ENCODE measurements at regions not wholly inside any gene's neighbourhood (a gene's known extent, or its start where the extent isn't known, plus 50 kb on each side); places are given as distances from the start of the nearest gene placed in this dataset.
"Not testable (repeated sequence)": the region's sequence is repeated elsewhere in the genome, so short reads cannot be mapped to it uniquely, and the experiment has no call there.

DNA sequence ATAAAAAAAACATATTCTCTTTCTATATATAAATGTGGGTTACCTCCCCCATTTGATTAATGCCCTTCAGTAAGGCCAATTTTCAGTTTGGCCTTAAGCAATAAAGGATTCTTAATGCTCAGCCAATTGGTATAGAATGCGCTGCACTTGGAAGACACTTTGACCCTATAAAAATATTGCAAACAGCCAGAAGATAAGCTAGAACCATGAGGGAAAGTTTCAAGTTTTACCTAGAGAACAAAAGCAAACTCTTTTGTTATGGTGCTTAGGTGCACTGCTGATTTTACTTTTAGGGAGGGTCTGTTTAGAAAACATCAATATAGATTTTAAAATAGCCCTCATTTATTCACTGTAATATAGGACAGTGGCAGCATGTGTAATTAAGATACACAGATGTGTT, 251.6 kb upstream of the SLC16A7 start:
- no peak for ATAC-seq

DNA sequence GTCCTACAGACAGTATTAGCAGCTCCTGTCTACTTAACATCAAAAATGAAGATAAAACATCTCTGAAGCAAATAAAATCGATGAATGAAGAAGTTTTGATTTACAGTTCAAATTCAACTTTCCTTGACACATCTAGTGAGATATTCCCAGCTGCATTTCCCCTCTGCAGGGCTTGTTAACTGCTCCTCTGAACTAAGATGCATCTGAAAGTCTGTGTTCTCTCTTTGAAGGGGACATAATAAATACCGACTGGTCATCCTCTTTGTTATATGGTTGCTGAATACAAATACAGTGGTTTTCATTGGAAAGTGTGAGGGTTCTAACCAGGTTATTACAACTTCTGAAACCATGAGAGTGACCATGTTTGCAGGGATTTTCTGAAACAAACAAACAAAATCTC, 266.4 kb upstream of the SLC16A7 start:
- no peak for ATAC-seq

DNA sequence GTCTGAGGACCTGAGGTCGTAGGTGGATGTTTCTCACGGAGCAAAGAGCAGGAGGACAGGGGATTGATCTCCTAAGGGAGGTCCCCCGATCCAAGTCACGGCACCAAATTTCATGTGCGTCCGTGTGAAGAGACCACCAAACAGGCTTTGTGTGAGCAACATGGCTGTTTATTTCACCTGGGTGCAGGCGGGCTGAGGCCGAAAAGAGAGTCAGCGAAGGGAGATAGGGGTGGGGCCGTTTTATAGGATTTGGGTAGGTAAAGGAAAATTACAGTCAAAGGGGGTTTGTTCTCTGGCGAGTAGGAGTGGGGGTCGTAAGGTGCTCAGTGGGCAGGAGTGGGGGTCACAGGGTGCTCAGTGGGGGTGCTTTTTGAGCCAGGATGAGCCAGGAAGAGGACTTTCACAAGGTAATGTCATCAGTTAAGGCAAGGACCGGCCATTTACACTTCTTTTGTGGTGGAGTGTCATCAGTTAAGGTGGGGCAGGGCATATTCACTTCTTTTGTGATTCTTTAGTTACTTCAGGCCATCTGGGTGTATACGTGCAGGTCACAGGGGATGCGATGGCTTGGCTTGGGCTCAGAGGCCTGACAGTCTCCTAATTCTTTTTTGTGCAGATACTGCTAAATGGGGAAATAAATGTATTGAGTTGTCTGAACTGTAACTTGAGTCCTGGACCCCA, 267.3 kb upstream of the SLC16A7 start:
- ATAC-seq: not testable (repeated sequence)

DNA sequence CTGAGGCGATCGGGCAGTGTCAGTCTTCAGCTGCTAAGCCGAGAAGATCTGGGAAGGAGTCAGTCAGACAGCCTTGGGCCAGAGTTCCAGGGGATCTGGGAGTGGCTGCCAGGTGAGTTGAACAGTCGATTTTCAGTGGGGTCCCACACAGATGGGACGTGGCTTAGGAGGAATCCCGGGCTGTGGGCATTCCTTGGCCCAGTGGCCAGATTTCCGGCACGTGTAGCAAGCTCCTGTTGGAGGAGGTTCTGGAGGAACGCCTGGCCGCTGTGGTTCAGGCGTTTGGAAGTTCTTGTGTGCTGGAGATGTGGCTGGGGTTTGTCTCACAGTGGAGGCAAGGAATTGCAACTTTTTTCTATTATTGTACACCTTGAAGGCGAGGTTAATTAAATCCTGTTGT, 269.4 kb upstream of the SLC16A7 start:
- not testable (repeated sequence) for ATAC-seq

DNA sequence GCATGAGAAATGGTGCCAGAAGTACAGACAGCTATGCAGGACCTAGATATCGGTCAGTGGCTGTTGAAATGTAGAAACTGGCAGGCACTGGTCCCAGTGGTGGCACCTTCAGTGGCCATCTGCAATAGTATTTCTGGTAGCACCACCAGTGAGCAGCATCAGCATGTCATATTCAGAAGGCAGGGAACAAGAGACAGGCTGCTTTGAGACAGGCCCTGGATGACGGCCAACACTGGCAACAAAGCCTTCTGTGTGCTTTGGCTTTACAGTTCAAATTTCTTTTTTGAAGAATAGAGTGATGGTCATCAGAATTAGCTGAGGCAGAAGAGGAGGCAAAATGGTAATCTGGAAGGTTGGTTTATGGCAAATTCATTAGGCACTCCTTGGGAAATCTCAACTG, 273.4 kb upstream of the SLC16A7 start:
- ATAC-seq: no peak

DNA sequence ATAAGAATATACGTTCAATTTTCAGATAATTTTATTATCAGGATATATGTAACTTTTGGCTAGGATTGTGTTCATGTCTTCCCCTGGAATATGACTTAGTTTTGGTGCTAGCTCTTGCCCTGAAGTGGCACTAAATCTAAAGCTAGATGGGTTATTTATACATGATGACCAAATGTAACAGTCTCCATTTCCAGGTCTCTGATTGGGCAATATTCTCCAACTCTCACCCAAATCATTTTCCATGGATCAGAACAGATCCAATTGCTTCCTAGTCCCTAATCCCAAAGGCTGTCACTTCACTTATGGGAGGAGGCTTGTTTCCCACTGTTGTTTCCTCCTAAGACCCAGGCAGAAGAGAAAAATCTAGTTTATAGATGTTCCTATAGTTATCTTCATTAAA, 274.6 kb upstream of the SLC16A7 start:
- ATAC-seq: no peak

DNA sequence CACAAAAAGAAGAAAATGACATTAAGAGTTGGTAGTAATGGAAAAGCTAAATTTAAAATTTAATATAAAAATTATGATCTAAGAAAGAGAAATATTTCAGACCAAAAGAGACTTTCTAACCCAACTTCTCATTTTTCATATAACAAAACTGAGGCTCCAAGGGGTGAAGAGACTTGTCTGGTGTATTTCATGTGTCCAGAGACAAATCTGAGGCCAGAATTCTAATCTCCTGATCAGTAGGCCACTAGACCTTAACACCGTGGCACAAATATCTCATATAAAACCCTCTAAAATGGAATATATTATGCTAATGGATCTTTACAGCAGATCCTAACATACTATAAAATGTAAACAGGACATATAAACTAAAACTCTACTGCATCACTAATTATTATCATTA, 275.7 kb upstream of the SLC16A7 start:
- ATAC-seq: no peak

DNA sequence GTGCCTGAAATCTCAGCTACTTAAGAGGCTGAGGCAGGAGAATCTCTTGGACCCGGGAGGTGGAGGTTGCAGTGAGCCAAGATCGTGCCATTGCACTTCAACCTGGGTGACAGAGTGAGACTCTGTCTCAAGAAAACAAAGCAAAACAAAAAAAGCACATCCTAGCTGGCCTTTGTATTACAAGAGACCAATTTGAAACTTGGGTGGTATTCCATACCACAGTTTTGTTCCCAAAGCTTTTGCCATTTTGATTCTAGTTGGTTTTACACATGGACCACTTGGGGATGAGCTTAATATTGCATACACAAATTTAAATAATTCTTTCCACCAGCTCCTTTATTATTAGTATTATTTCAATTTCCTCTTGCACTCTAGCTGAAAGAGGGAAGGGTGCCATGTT, 276.9 kb upstream of the SLC16A7 start:
- ATAC-seq: no peak

DNA sequence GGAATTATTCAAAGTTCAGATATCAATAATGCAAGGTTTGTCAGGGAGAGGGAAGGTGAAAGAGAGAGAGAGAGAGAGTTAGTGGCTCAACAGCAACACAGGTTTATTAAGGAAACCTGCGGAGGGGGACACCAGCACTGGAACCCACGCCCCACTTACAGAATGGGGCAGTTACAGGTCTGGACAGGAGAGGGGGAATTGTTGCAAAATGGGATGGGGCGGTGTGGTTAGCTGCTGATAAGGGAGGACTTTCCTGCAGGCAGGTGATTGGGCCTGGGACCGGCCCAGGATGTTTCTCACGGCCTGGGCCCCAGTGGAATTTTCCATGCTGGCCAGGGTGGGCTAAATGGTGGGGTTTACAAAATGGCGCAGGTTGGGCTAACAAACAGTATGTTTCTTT, 278.2 kb upstream of the SLC16A7 start:
- ATAC-seq: no peak

DNA sequence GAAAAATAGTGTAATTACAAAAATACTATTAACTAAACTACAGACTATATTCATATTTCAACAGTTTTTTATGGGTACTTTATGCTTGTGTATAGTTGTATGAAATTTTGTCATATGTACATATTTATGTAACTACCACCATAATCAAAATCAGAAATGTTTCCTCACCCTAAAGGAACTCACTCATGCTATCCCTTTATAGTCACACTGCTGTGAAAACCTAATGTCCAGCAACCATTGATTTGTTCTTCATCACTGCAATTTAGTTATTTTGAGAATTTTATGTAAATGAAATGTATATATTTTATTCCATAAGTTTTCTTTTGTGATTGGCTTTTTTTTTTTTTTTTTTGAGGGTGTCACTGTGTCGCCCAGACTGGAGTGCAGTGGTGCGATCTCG, 278.9 kb upstream of the SLC16A7 start:
- ATAC-seq: no peak

DNA sequence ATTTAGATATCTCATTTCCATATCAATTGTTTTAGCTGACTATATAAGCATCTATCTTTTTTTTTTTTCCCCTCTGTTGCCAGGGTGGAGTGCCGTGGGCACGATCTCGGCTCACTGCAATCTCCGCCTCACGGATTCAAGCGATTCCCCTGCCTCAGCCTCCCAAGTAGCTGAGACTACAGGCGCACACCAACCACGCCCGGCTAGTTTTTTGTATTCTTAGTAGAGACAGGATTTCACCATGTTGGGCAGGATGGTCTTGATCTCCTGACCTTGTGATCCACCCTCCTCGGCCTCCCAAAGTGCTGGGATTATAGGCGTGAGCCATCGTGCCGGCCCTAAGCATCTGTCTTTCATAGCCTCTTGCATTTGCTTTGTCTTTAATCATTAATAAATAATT, 279.5 kb upstream of the SLC16A7 start:
- not testable (repeated sequence) for ATAC-seq

DNA sequence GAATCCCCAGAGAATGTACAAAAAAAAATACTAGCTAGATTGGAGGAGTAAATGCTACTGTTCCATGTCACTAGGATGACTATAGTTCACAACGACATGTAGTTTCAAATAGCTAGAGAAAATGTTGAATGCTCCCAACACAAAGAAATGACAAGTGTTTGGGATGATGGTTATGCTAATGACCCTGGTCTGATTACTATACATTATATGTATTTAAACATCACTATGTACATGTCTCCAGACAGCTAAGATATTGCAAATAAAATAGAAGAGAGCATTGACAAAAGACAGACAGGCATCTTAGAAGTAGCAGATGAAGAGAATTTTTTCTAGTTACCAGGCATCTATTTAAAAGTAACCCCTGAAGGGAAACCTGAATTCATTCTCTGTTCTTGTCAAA, 281.6 kb upstream of the SLC16A7 start:
- ATAC-seq: no peak

DNA sequence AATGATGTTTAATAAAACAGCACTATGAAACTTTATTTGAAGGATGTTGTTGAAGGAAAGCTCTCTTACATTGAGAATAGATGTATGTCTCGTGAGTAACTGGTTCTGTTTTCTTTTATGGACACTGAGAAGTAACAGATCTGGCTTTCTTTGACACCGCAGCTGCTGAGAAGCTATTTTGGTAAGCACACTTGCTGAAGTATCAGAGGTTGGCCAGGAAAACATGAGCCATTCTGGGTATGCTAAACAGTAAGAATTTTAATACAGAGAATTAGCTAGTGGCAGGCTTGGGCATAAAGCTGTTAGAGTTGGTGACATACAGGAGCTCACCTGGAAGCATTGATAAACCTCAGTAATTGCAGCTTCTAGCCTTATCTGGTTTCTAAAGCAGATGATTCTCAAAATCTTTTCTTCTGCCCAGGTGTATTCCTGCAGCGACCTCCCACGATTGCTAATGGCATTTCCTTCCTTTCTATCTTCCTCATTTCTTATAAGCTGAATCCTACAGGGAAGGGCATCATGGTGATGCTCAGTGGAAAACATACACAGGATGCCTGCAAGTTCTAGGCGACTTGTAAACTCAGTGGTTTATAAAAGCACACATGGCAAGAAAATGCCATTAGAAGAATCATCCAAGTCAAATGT, 291.6 kb upstream of the SLC16A7 start:
- no peak for ATAC-seq

DNA sequence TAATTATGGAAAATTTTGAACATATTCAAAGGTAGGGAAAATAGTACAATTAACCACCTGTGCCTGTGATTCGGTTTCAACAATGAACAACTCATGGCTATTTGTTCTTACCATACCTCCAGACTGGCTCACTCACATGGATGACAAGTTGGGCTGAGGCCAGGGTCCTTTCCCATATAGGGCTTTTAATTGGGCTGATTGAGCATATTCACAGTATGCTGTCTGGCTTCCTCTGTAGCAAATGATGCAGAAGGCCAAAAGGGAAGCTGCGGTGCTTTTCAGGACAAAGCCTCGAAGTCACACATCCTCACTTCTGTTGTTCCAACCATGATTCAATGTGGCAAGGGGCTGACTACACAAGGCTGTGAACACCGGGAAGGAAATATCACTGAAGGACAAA, 297.5 kb upstream of the SLC16A7 start:
- no peak for ATAC-seq

DNA sequence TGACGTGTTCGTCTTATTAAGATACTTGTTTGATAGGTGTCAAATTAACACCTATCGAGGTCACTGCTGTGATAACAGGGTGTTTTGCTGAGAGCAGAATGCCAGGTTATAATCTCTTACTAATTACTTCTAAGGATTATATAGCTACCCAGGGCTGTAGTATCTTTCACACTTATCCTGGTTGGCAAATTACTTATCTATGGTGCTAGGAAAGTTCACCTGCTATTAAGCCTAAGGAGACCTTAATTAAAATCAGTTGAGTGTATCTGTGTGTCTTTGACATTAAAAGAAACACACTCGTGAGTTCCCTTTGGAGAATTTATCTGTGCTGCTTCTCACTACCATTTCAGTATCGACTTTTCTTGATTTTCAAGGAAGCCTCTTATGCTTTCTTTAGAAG, 301.6 kb upstream of the SLC16A7 start:
- no peak for ATAC-seq

DNA sequence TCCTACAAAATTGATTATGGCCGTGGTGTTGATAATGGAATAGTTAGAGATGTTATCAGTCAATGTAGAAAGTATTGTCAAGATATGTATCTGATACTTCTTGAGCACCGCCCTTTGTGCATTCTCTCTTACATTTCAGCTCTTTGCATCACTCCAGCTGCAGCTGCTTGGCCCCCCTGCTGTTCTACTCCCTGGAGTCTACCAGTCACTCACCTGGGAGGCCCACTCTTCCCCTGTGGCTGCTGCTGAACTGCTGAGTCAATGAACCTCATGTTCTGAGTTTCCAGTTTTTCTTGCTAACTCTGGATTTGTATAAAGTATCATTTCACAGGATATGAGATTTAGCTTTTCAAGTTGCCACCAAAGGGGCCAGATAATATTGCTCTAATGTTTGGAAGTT, 312.8 kb upstream of the SLC16A7 start:
- ATAC-seq: no peak

DNA sequence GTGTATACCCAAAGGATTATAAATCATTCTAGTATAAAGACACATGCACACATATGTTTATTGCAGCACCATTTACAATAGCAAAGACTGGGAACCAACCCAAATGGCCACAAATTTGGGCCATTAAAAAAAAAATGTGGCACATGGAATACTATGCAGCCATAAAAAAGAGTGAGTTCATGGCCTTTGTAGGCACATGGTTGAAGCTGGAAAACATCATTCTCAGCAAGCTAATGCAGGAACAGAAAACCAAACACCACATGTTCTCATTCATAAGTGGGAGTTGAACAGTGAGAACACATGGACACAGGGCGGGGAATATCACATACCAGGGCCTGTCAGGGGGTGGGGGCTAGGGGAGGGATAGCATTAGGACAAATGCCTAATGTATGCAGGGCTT, 322.3 kb upstream of the SLC16A7 start:
- not testable (repeated sequence) for ATAC-seq

DNA sequence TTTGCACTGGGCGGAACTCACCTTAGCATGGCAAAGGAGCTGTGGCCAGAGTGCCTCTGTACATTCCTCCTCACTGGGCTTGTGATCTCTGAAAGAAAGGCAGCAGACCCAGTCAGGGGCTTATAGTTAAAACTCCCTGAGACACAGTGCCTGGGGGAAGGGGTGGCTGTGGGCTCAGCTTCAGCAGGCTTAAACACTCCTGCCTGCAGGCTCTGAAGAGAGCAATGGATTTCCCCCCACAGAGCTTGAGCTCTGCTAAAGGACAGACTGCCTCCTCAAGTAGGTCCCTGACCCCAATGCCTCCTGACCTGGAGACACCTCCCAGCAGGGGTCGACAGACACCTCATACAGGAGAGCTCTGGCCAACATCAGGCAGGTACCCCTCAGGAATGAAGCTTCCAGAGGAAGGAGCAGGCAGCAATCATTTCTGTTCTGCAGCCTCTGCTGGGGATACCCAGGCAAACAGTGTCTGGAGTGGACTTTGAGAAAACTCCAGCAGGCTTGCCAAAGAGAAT, 327.5 kb upstream of the SLC16A7 start:
- ATAC-seq: no peak

DNA sequence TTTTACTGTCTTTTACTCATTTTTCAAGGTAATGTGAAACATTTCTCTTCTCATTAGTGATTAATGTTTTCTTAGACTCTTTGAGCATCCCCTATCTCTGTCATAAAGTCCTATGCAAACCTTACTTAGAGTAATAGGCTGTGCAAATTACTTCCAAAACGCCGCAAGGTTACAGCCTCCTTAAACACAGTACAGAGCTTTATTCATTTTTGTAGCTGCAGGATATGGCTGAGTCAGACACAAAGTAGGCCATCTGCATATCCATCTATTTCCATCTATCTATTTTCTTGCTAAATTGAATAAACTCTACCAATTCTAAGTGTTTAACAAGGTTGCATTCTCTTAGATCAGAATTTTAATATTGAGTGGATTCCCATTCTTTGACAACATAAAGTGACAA, 335.6 kb upstream of the SLC16A7 start:
- ATAC-seq: no peak

DNA sequence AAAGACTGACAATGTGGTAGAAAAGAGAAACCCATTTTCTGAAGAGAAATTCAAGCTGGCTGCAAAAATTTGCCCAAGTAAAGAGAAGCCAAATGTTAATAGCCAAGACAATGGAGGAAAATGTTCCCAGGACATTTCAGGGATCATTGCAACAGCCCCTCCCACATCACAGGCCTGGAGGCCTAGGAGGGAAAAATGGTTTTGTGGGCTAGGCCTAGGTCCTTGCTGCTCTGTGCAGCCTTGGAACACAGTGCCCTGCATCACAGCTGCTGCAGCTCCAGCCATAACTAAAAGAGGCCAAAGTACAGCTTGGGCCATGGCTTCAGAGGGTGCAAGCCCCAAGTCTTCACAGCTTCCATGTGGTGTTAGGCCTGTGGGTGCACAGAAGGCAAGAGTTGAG, 332.4 kb upstream of the LRIG3 start:
- ATAC-seq: no peak

DNA sequence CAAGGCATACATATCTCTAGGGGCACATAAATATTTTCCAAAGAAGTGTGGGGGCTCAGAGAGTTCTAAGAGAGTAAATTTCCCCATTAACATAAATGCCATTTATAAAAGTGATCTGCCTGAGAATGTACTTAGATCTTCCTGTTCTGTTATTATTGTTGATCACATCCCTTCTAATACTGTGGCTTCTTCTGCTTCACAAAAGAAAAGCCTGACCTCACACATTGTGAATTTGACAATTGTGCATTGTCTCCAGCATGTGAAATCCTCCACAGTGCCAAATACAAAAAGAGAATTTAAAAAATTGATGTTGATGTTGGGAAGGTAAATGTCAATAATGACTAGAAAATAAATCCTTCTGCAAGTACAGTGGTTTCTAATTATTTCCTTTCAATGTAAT, 330.5 kb upstream of the LRIG3 start:
- ATAC-seq: no peak

DNA sequence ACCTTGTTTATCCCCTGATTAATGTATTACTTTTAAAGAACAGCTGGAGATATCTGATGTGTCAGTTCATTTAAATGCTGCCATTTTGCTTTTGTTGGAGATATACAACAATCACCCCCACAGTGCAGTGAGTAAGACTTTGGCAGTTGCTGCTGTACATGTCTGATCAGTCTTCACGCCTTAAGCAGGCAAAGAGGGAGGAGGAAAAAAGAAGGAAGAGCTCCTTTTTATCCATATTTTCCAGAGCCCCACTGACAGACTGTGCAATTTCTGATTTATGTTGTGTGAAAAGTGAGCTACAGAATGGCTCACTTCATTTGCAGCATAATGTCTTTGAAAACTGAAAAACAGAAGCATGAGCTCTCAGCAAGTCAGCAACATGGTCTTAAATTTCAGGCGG, 319.7 kb upstream of the LRIG3 start:
- no peak for ATAC-seq

DNA sequence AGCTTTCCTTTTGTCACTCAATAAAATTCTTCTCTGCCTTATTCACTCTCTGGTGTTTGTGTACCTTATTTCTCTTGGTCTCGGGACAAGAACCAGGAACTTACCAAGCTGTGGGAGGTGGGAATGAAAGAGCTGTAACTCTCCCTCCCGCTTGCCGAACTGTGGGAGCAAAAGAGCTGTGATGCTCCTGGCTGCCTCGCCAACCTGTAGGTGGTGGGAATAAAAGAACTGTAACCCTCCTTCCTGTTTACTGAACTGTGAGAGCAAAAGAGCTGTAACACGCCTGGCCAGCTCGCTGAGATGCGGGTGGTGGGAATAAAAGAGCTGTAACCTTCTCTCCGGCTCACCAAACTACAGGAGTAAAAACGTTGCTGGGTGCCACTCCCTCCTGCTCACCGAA, 314.1 kb upstream of the LRIG3 start:
- ATAC-seq: no peak

DNA sequence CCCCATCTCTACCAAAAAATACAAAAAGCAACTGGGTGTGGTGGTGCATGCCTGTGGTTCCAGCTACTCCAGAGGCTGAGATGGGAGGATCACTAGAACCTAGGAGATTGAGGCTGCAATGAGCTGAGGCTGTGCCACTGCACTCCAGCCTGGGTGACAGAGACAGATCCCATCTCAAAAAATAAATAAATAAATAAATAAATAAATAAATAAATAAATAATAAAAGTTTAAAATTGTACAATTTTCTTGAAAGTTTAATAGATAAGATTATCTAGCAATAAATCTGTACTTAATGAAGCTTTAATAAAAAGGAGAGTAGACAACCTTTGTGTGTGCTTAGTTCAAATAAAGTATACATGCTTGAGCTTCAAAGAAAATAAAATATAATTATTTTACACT, 310.0 kb upstream of the LRIG3 start:
- no peak for ATAC-seq

DNA sequence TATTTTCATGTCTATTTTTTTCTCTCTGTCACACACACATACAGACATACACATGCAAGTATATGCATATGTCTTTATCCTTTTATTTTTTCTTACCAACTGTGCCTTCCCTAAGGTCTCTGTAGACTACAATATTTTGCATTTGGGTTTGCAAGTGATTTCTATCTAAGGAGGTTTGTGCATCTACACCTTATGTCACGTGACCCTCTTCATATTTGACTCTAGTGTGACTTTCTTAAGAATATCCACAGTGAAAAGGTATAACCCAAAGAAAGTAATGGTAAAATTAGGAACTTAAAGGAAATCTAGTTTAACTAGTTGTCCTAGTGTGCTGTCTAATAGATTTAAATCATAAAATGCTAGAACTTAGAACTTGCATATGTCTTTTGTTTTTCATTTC, 298.8 kb upstream of the LRIG3 start:
- no peak for ATAC-seq

All from activated CD4-positive, CD25-positive, alpha-beta regulatory T cell treated with anti-CD3 and anti-CD28 coated beads, Interleukin-2, amount 50 U/mL, for 24 hours (primary cell).